ENCODE measurements at regions not wholly inside any gene's neighbourhood (a gene's known extent, or its start where the extent isn't known, plus 50 kb on each side); places are given as distances from the start of the nearest gene placed in this dataset.

GRCh38 chr5:124641154-124641792 is 105.2 kb downstream of the ZNF608 start:
- H3K9me2 ChIP-seq (ENCODE audit: insufficient read depth) = no peaks in the 10 kb centered on the region
- H3K27me3 ChIP-seq (replicated peaks; ENCODE audit: insufficient read depth) = no peaks in the 10 kb centered on the region
- in situ Hi-C loops (cut with MboI) = no loop called here
- H3F3A ChIP-seq (ENCODE audit: insufficient read depth) = no peaks in the 10 kb centered on the region
- no peak for TF ChIP-seq EZH2 (IDR thresholded peaks at IDR 0.05; ENCODE audit: insufficient read depth, poor library complexity, severe bottlenecking)
- no peak overlapping the region for H3K27ac ChIP-seq
- no peaks in the 10 kb centered on the region for H3K79me2 ChIP-seq (ENCODE audit: insufficient read depth)
- H3K9me3 ChIP-seq (ENCODE audit: low read depth) = no peaks in the 10 kb centered on the region
- no peak overlapping the region for H3K4me2 ChIP-seq (ENCODE audit: unreplicated experiment)
- no peak overlapping the region for H3K9ac ChIP-seq
- H3K4me1 ChIP-seq (ENCODE audit: insufficient read depth) = no peaks in the 10 kb centered on the region; the same call in 1 of the 2 replicates
- no peak overlapping the region for H3K4me3 ChIP-seq
- WGBS, 2 experiments (ENCODE audit: low coverage in 1 of 2, low lambda C conversion rate in 2 of 2, missing lambda C conversion rate in 2 of 2) = 88 to 94% methylated on average over 11 of the region's 11 CpGs
- H4K20me1 ChIP-seq (ENCODE audit: insufficient read depth) = no peaks in the 10 kb centered on the region
- no peak for DNase-seq
- H3K36me3 ChIP-seq (ENCODE audit: low read depth) = no peaks in the 10 kb centered on the region
- no peak overlapping the region for H2AFZ ChIP-seq

GRCh38 chr5:124639095-124639665 is 107.3 kb downstream of the ZNF608 start:
- no peaks in the 10 kb centered on the region for H3K9me3 ChIP-seq (ENCODE audit: low read depth)
- in situ Hi-C loops (cut with MboI) = no loop called here

GRCh38 chr5:124637011-124637410 is 109.4 kb downstream of the ZNF608 start:
- H3K4me3 ChIP-seq = no peak overlapping the region
- no peak overlapping the region for H2AFZ ChIP-seq
- H4K20me1 ChIP-seq (ENCODE audit: insufficient read depth) = no peaks in the 10 kb centered on the region
- in situ Hi-C loops (cut with MboI) = no loop called here
- no peak overlapping the region for H3K4me2 ChIP-seq (ENCODE audit: unreplicated experiment)
- no peak for TF ChIP-seq EZH2phosphoT487 (IDR thresholded peaks at IDR 0.05; ENCODE audit: insufficient read depth, low read depth)
- no peak for TF ChIP-seq EZH2 (IDR thresholded peaks at IDR 0.05; ENCODE audit: insufficient read depth, poor library complexity, severe bottlenecking)
- H3K9me3 ChIP-seq (ENCODE audit: low read depth) = no peaks in the 10 kb centered on the region
- H3K4me1 ChIP-seq (ENCODE audit: insufficient read depth) = peaks cover 18% of the 10 kb centered on the region
- no peak for DNase-seq
- no peaks in the 10 kb centered on the region for H3K79me2 ChIP-seq (ENCODE audit: insufficient read depth)
- no peak overlapping the region for H3K9ac ChIP-seq
- no peaks in the 10 kb centered on the region for H3K27me3 ChIP-seq (replicated peaks; ENCODE audit: insufficient read depth)
- H3F3A ChIP-seq (ENCODE audit: insufficient read depth) = peaks cover 18% of the 10 kb centered on the region
- 98% methylated on average over 3 of the region's 3 CpGs for WGBS, 2 experiments (ENCODE audit: low coverage in 1 of 2, low lambda C conversion rate in 2 of 2, missing lambda C conversion rate in 2 of 2)
- H3K27ac ChIP-seq = no peak overlapping the region
- H3K36me3 ChIP-seq (ENCODE audit: low read depth) = no peaks in the 10 kb centered on the region
- no peaks in the 10 kb centered on the region for H3K9me2 ChIP-seq (ENCODE audit: insufficient read depth)

More at GRCh38 chr5:124639095-124639665, 107.3 kb downstream of the ZNF608 start:
- no peaks in the 10 kb centered on the region for H4K20me1 ChIP-seq (ENCODE audit: insufficient read depth)
- TF ChIP-seq EZH2phosphoT487 (IDR thresholded peaks at IDR 0.05; ENCODE audit: insufficient read depth, low read depth) (no peak), EZH2 (IDR thresholded peaks at IDR 0.05; ENCODE audit: insufficient read depth, poor library complexity, severe bottlenecking) (no peak)
- no peaks in the 10 kb centered on the region for H3K36me3 ChIP-seq (ENCODE audit: low read depth)
- H3K4me2 ChIP-seq (ENCODE audit: unreplicated experiment) = no peak overlapping the region
- no peaks in the 10 kb centered on the region for H3K27me3 ChIP-seq (replicated peaks; ENCODE audit: insufficient read depth)
- H3K27ac ChIP-seq = no peak overlapping the region
- no peaks in the 10 kb centered on the region for H3K9me2 ChIP-seq (ENCODE audit: insufficient read depth)
- no peak for DNase-seq
- 88 to 89% methylated on average over 4 of the region's 4 CpGs for WGBS, 2 experiments (ENCODE audit: low coverage in 1 of 2, low lambda C conversion rate in 2 of 2, missing lambda C conversion rate in 2 of 2)
- no peak overlapping the region for H2AFZ ChIP-seq
- H3K9ac ChIP-seq = no peak overlapping the region
- peaks cover 13% of the 10 kb centered on the region for H3F3A ChIP-seq (ENCODE audit: insufficient read depth)
- H3K4me1 ChIP-seq (ENCODE audit: insufficient read depth) = peaks cover 13% of the 10 kb centered on the region
- no peak overlapping the region for H3K4me3 ChIP-seq
- no peaks in the 10 kb centered on the region for H3K79me2 ChIP-seq (ENCODE audit: insufficient read depth)

GRCh38 chr5:124634741-124635323 is 111.6 kb downstream of the ZNF608 start:
- peak; percentile 75 for DNase-seq
- 6 to 7% methylated on average over 3 of the region's 3 CpGs for WGBS, 2 experiments (ENCODE audit: low coverage in 1 of 2, low lambda C conversion rate in 2 of 2, missing lambda C conversion rate in 2 of 2)
- Histone ChIP-seq H3K9ac (no peak overlapping the region), H3K9me3 (ENCODE audit: low read depth) (no peaks in the 10 kb centered on the region), H3K36me3 (ENCODE audit: low read depth) (no peaks in the 10 kb centered on the region), H3K27me3 (replicated peaks; ENCODE audit: insufficient read depth) (no peaks in the 10 kb centered on the region), H3K79me2 (ENCODE audit: insufficient read depth) (no peaks in the 10 kb centered on the region), H3K4me3 (no peak overlapping the region), H3K27ac (peak overlapping the region; percentile 42), H3K4me2 (ENCODE audit: unreplicated experiment) (peak overlapping the region; percentile 10), H3K4me1 (ENCODE audit: insufficient read depth) (peaks cover 32% of the 10 kb centered on the region), H2AFZ (no peak overlapping the region), H3F3A (ENCODE audit: insufficient read depth) (peaks cover 18% of the 10 kb centered on the region), H3K9me2 (ENCODE audit: insufficient read depth) (no peaks in the 10 kb centered on the region), H4K20me1 (ENCODE audit: insufficient read depth) (no peaks in the 10 kb centered on the region)
- TF ChIP-seq EZH2 (IDR thresholded peaks at IDR 0.05; ENCODE audit: insufficient read depth, poor library complexity, severe bottlenecking) (no peak), EZH2phosphoT487 (IDR thresholded peaks at IDR 0.05; ENCODE audit: insufficient read depth, low read depth) (no peak)
- in situ Hi-C loops (cut with MboI) = no loop called here
